Esophagus squamous epithelium (tissue), 4 donors: ENCODE measurements at regions not wholly inside any gene's neighbourhood (a gene's known extent, or its start where the extent isn't known, plus 50 kb on each side); places are given as distances from the start of the nearest gene placed in this dataset.

ENCODE experiments used
- POLR2A ChIP-seq, 4 donors: fragments of 450-650 bp; IDR thresholded peaks; one replicate each; pipeline ENCODE4 v1.6.1; 2017; ENCODE audit warnings: antibody characterized with exemption in 4 of 4, mild to moderate bottlenecking in 4 of 4, moderate library complexity in 3 of 4
- TF ChIP-seq, protein P1 (sequence below), 6 experiments: fragments of 450-650 bp in 4 of 6; fragments of 200-600 bp in 2 of 6; sonication (generic) in 2 of 6; IDR thresholded peaks; one replicate each; pipeline ENCODE4 v1.5.1; 2016 to 2019; ENCODE audit warnings: antibody characterized with exemption in 6 of 6, mild to moderate bottlenecking in 4 of 6, moderate library complexity in 4 of 6

DNA sequence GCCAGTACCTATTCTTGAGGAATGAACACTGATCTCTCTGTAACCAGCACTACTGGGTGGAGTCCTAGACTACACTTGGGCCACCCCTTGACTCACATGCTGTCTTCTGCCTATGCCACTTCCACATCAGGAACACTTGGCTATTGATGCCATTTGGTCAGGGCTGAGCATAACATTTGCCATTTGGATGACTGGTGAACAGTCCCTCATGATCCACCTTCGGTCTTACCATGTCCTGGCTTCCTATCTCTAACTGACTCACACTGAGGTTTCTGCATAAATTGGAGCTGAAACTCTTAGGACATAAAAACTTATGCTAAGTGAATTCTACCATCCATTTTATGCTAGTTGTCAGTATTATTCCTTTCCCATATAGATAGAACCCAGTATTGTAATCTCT lies 91.7 kb upstream of the PELI2 start:
- TF ChIP-seq, protein P1, sequence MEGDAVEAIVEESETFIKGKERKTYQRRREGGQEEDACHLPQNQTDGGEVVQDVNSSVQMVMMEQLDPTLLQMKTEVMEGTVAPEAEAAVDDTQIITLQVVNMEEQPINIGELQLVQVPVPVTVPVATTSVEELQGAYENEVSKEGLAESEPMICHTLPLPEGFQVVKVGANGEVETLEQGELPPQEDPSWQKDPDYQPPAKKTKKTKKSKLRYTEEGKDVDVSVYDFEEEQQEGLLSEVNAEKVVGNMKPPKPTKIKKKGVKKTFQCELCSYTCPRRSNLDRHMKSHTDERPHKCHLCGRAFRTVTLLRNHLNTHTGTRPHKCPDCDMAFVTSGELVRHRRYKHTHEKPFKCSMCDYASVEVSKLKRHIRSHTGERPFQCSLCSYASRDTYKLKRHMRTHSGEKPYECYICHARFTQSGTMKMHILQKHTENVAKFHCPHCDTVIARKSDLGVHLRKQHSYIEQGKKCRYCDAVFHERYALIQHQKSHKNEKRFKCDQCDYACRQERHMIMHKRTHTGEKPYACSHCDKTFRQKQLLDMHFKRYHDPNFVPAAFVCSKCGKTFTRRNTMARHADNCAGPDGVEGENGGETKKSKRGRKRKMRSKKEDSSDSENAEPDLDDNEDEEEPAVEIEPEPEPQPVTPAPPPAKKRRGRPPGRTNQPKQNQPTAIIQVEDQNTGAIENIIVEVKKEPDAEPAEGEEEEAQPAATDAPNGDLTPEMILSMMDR (IDR thresholded peaks at IDR 0.05): no peak
- TF ChIP-seq POLR2A (IDR thresholded peaks at IDR 0.05): no peak
